ENCODE measurements at regions not wholly inside any gene's neighbourhood (a gene's known extent, or its start where the extent isn't known, plus 50 kb on each side); places are given as distances from the start of the nearest gene placed in this dataset.

DNA sequence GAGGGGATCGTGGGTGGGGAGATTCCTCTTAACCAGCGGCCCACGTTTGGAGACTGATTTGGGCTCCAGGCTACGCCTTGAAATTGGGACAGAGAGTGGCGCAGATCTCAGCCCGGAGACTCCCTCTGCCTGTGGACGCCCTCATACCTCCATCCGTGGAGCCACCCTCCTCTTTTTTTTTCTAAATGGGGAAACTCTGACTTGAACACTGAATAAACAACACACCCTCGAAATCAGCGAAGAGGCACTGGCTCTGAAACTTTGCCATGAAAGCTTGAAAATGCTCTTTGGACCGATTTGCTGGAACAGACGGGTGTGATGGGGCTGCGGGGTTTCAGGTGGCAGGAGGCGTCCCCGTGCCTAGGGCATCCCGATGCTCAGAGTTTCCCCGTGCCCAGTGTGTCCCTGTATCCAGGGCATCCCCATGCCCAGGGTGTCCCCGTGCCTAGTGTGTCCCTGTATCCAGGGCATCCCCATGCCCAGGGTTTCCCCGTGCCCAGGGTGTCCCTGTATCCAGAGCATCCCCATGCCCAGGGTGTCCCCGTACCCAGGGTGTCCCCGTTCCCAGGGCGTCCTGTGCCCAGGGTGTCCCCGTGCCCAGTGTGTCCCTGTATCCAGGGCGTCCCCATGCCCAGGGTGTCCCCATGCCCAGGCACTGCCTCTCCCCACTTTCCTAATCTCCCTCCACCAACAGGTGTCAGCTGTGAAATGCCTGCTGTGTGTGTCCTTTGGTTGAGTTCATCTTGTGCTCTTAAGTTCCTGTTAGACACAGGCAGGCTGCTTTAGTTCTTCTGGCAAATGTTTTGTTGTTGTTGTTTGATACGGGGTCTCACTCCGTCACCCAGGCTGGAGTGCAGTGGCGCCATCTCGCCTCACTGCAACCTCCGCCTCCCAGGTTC is 187.0 kb downstream of the SEC14L1 start:
- 88 to 90% methylated on average over 29 of the region's 29 CpGs for WGBS, 2 donors
- ATAC-seq: no peak
- no peak overlapping the region for H3K27ac ChIP-seq

DNA sequence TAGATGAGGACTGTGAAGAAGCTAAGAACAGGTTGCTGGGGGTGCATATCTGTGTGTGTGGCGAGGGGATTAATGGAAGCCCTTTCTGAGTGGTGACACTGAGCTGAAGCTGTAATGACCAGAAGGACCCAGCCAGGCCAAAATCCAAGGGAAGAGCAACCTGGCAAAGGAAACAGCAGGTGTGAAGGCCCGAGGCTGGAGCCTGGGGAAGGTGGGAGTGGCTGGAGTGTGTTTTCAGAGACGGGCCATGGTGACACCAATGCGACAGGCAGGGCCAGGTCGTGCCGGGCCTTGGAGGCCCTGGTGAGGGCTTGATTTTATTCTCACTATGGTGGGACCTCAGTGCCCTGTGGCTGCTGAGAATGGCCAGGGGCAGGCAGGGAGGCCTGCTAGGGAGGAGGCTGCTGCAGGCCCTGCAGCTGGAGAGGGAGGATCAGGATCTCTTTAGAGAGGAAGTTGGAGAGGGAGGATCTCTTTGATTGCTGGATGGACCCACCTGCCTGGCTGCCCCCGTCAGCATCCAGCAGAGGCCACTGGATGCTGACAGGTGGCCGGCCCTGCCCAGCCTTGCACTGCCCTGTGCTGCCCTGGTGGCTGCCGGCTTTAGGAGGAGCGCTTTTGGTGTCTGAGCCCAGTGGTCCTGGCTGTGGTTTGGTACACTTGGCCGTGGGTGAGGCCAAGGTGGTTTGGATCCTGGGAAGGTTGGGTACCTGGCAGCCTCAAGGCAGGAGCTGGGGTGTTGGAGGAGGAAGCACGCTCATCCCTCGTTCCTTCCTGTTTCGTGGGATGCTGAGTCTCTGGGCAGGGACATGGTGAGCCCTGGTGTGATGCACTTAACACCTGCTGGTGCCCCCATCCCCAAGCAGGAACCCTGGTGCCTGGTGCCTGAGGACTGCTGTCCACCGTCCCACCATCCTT is 188.3 kb downstream of the SEC14L1 start:
- no peak overlapping the region for H3K4me3 ChIP-seq
- TF ChIP-seq, protein P1, sequence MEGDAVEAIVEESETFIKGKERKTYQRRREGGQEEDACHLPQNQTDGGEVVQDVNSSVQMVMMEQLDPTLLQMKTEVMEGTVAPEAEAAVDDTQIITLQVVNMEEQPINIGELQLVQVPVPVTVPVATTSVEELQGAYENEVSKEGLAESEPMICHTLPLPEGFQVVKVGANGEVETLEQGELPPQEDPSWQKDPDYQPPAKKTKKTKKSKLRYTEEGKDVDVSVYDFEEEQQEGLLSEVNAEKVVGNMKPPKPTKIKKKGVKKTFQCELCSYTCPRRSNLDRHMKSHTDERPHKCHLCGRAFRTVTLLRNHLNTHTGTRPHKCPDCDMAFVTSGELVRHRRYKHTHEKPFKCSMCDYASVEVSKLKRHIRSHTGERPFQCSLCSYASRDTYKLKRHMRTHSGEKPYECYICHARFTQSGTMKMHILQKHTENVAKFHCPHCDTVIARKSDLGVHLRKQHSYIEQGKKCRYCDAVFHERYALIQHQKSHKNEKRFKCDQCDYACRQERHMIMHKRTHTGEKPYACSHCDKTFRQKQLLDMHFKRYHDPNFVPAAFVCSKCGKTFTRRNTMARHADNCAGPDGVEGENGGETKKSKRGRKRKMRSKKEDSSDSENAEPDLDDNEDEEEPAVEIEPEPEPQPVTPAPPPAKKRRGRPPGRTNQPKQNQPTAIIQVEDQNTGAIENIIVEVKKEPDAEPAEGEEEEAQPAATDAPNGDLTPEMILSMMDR (IDR thresholded peaks at IDR 0.05): no peak
- H3K4me1 ChIP-seq: no peaks in the 10 kb centered on the region
- H3K36me3 ChIP-seq: no peaks in the 10 kb centered on the region
- intact Hi-C loops (cut with DNase I): loop anchor here (2.0 to 10.0 kb wide), 3 partner anchors 163 to 166 kb away; no protein-coding TSS in a partner anchor
- no peak for FAIRE-seq
- WGBS, 2 donors: 85 to 87% methylated on average over 15 of the region's 15 CpGs
- H3K27ac ChIP-seq: no peak overlapping the region
- no peaks in the 10 kb centered on the region for H3K9me3 ChIP-seq
- peak in 1 of 6 donors; percentile 8 for DNase-seq
- no peak for ATAC-seq
- H3K27me3 ChIP-seq: no peaks in the 10 kb centered on the region

More for the DNA sequence above, 187.0 kb downstream of the SEC14L1 start:
- intact Hi-C loops (cut with DNase I): loop anchor here (2.0 to 10.0 kb wide), 3 partner anchors 164 to 167 kb away; no protein-coding TSS in a partner anchor
- H3K4me3 ChIP-seq: no peak overlapping the region
- peaks cover 0 to 2% (median 0%) of the 10 kb centered on the region in 3 donors for H3K4me1 ChIP-seq
- H3K9me3 ChIP-seq: no peaks in the 10 kb centered on the region
- TF ChIP-seq, protein P1 (IDR thresholded peaks at IDR 0.05): no peak
- H3K27me3 ChIP-seq: no peaks in the 10 kb centered on the region
- DNase-seq (peak in 1 of 6 donors; percentile 6), FAIRE-seq (no peak)
- H3K36me3 ChIP-seq: no peaks in the 10 kb centered on the region

DNA sequence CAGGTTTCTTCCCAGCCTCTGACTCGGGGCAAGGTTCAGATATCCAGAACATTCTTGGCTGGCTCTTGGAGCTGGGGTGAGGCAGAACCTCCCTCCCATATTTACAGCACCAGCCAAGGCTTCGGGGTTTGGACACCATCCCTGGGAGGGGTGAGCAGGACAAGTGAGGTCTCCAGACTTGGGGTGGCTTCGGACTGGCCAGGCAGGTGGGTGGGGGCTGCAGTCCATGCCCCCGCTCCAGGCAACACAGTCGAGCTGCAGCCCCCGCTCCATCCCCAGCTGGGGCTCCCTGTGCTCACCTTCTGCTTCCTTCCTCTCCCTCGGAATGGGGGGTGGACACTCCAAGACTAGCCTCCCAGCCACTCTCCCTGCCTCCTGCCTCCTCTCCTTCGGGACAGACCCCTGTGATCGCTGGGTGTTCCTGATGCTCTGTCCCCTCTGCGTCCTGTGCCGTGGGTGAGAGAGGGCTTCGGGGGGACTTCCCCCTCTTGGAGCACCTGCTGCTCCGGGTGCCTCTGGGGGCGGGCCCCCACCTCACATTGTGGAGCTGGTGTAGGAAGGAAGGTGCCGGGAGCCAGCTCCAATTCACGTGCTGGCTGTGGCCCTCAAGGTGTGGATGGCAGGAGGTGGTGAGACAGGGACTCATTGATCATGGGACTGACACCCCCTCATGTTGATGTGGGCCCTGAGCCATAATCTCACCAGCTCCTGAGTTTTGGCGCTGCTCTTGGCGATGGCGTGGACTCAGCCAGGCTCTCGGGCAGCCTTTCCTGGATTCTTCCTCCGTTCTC is 189.2 kb downstream of the SEC14L1 start:
- Histone ChIP-seq H3K27me3 (no peaks in the 10 kb centered on the region), H3K9me3 (no peaks in the 10 kb centered on the region), H3K4me1 (no peaks in the 10 kb centered on the region), H3K4me3 (no peak overlapping the region), H3K27ac (no peak overlapping the region), H3K36me3 (no peaks in the 10 kb centered on the region)
- FAIRE-seq (no peak), DNase-seq (peak in 2 of 6 donors; percentile 11 to 76), ATAC-seq (no peak)
- TF ChIP-seq, protein P1 (IDR thresholded peaks at IDR 0.05): no peak
- 84 to 89% methylated on average over 20 to 21 of the region's 21 CpGs for WGBS, 2 donors
- intact Hi-C loops (cut with DNase I): loop anchor here (2.0 to 10.0 kb wide), 4 partner anchors 97 to 165 kb away; no protein-coding TSS in a partner anchor

DNA sequence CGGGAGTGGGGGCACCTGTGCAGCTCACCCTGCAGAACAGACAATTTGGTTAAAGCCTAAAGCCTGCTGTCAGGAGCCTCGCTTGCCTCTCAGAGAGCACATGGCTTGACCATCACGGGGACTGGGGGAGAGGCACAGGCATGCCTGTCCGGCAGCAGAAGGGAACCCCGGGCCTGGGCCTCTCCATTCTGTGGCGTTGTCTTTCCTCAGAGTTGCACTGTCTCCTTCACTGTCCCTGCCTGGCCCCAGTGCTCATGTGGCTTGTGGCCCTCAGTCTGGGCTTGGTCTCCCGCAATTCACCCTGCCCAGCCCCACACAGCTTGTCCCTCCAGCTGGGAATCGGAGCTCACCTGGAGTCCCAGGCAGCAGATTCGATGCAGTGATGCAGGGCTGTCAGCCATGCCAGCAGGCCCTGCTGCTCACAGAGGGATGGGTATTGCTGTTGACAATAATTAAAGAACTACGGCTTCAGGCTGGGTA is 189.9 kb downstream of the SEC14L1 start:
- intact Hi-C loops (cut with DNase I): loop anchor here in 1 of 3 donors (5.0 kb wide), 1 partner anchor 97 kb away; no protein-coding TSS in a partner anchor
- TF ChIP-seq, protein P1 (IDR thresholded peaks at IDR 0.05): no peak

More for the DNA sequence above, 189.9 kb downstream of the SEC14L1 start:
- H3K27me3 ChIP-seq: no peaks in the 10 kb centered on the region
- ATAC-seq: no peak
- no peaks in the 10 kb centered on the region for H3K9me3 ChIP-seq
- DNase-seq: peak in 1 of 6 donors; percentile 9
- no peak overlapping the region for H3K4me3 ChIP-seq
- WGBS, 2 donors: 85 to 88% methylated on average over 10 of the region's 10 CpGs
- H3K36me3 ChIP-seq: no peaks in the 10 kb centered on the region
- no peaks in the 10 kb centered on the region for H3K4me1 ChIP-seq
- H3K27ac ChIP-seq: no peak overlapping the region
- FAIRE-seq: no peak

Measured in pancreas (tissue), 10 donors.